IMR-90 (cell line): ENCODE measurements at regions not wholly inside any gene's neighbourhood (a gene's known extent, or its start where the extent isn't known, plus 50 kb on each side); places are given as distances from the start of the nearest gene placed in this dataset.

Experiments used
- ATAC-seq: fragments of 200-7000 bp; cut with Tn5 transposase; 2 replicates; pipeline ENCODE4 v1.9.1; 2020; ENCODE audit warnings: low read depth, mild to moderate bottlenecking, moderate library complexity
- BruUV-seq: library from RNA; stranded (reverse); fragments of 400-500 nt; replicated peaks from 2 replicates; lab custom pipeline; 2021; lab: Mats Ljungman, UMichigan
- CTCF ChIA-PET: fragments of 300-600 bp; formaldehyde crosslinking; extraction: SDS; loops from one replicate; lab custom pipeline; 2021; ENCODE audit warnings: antibody characterized with exemption; lab: Yijun Ruan, JAX
- POLR2A ChIA-PET: fragments of 300-600 bp; sonication (Branson Sonifier 250); formaldehyde crosslinking; loops from one replicate; lab custom pipeline; 2022; ENCODE audit warnings: antibody characterized with exemption; ENCODE audit not compliant: unreplicated experiment; lab: Charles Lee
- DNase-seq: peaks from one replicate; pipeline ENCODE4 v3.0.0; 2013
- H2AFZ ChIP-seq: replicated peaks from 2 replicates; pipeline ENCODE3; 2013; ENCODE audit warnings: low read length, mild to moderate bottlenecking; ENCODE audit not compliant: poor library complexity
- H2AK5ac ChIP-seq: 2 replicates; pipeline ENCODE4 v1.6.1; 2013; ENCODE audit warnings: low read depth, low read length, inconsistent platforms
- H2AK9ac ChIP-seq: replicated peaks from 2 replicates; pipeline ENCODE3; 2013; ENCODE audit warnings: mild to moderate bottlenecking, low read depth, low read length, moderate library complexity; ENCODE audit not compliant: poor library complexity
- H2BK120ac ChIP-seq: 2 replicates; pipeline ENCODE4 v1.6.1; 2013; ENCODE audit warnings: low read depth, low read length, inconsistent platforms
- H2BK15ac ChIP-seq: 3 replicates; pipeline ENCODE4 v1.6.1; 2013; ENCODE audit warnings: low read depth, low read length, inconsistent platforms
- H2BK20ac ChIP-seq: 2 replicates; pipeline ENCODE4 v1.6.1; 2013; ENCODE audit warnings: low read depth, mild to moderate bottlenecking, inconsistent platforms, low read length, moderate library complexity
- H2BK5ac ChIP-seq: 2 replicates; pipeline ENCODE4 v1.6.1; 2013; ENCODE audit warnings: mild to moderate bottlenecking, low read depth, low read length, inconsistent platforms; ENCODE audit not compliant: poor library complexity, severe bottlenecking
- H3K14ac ChIP-seq: replicated peaks from 2 replicates; pipeline ENCODE4 v1.6.1; 2013; ENCODE audit warnings: low read depth, low read length, inconsistent platforms
- H3K18ac ChIP-seq: 2 replicates; pipeline ENCODE4 v1.6.1; 2013; ENCODE audit warnings: low read depth, low read length, control low read depth
- H3K23ac ChIP-seq: 2 replicates; pipeline ENCODE4 v1.6.1; 2013; ENCODE audit warnings: low read depth, low read length, inconsistent platforms
- H3K27ac ChIP-seq: 2 replicates; pipeline ENCODE4 v1.5.1; 2013; ENCODE audit warnings: mild to moderate bottlenecking, control low read depth, low read length; ENCODE audit not compliant: insufficient read depth
- H3K27me3 ChIP-seq: 2 replicates; pipeline ENCODE4 v1.6.1; 2013; ENCODE audit warnings: low read length; ENCODE audit not compliant: control insufficient read depth, insufficient read depth
- H3K36me3 ChIP-seq: 2 replicates; pipeline ENCODE4 v1.6.1; 2013; ENCODE audit warnings: low read length, mixed read lengths; ENCODE audit not compliant: control insufficient read depth, insufficient read depth
- H3K4ac ChIP-seq: 2 replicates; pipeline ENCODE4 v1.6.1; 2013; ENCODE audit warnings: low read depth, low read length, inconsistent platforms
- H3K4me1 ChIP-seq: 2 replicates; pipeline ENCODE4 v1.6.1; 2013; ENCODE audit warnings: low read length, mixed read lengths; ENCODE audit not compliant: control insufficient read depth, insufficient read depth
- H3K4me2 ChIP-seq: 2 replicates; pipeline ENCODE4 v1.6.1; 2013; ENCODE audit warnings: low read depth, mild to moderate bottlenecking, control low read depth, low read length, moderate library complexity
- H3K4me3 ChIP-seq: 2 replicates; pipeline ENCODE4 v1.5.1; 2013; ENCODE audit warnings: low read depth, mild to moderate bottlenecking, control low read depth, low read length, moderate library complexity; ENCODE audit not compliant: insufficient read depth
- H3K56ac ChIP-seq: 2 replicates; pipeline ENCODE4 v1.6.1; 2013; ENCODE audit warnings: low read length, inconsistent platforms; ENCODE audit not compliant: insufficient read depth; ENCODE audit errors: extremely low read depth
- H3K79me1 ChIP-seq, 2 experiments: 2 replicates each; pipeline ENCODE4 v1.6.1; 2013; ENCODE audit warnings: low read length in 2 of 2, inconsistent platforms in 1 of 2, low read depth in 1 of 2
- H3K9ac ChIP-seq: 2 replicates; pipeline ENCODE4 v1.6.1; 2013; ENCODE audit warnings: low read depth, low read length, control low read depth
- H3K9me1 ChIP-seq: 2 replicates; pipeline ENCODE4 v1.6.1; 2013; ENCODE audit warnings: low read length, inconsistent platforms; ENCODE audit not compliant: insufficient read depth
- H3K9me3 ChIP-seq: 2 replicates; pipeline ENCODE4 v1.6.1; 2013; ENCODE audit warnings: low read length; ENCODE audit not compliant: control insufficient read depth, insufficient read depth
- H4K20me1 ChIP-seq: 2 replicates; pipeline ENCODE4 v1.6.1; 2013; ENCODE audit warnings: low read length, inconsistent platforms; ENCODE audit not compliant: insufficient read depth
- H4K5ac ChIP-seq: 2 replicates; pipeline ENCODE4 v1.6.1; 2013; ENCODE audit warnings: mild to moderate bottlenecking, low read depth, low read length, control low read depth
- H4K8ac ChIP-seq, 2 experiments: 2 replicates each; pipeline ENCODE4 v1.6.1; 2013; ENCODE audit warnings: low read depth in 2 of 2, low read length in 2 of 2, control low read depth in 1 of 2, inconsistent platforms in 1 of 2
- H4K91ac ChIP-seq: 2 replicates; pipeline ENCODE4 v1.6.1; 2013; ENCODE audit warnings: low read depth, low read length, inconsistent platforms; ENCODE audit not compliant: insufficient read depth
- CEBPB ChIP-seq: IDR thresholded peaks from 2 replicates; pipeline ENCODE4 v1.6.1; 2012; ENCODE audit warnings: low read depth, low read length, improper control_type of control experiment
- MAZ ChIP-seq: IDR thresholded peaks from 2 replicates; pipeline ENCODE4 v1.6.1; 2012; ENCODE audit warnings: low read depth, mild to moderate bottlenecking, low read length, improper control_type of control experiment, moderate library complexity, borderline replicate concordance
- MXI1 ChIP-seq: IDR thresholded peaks from 2 replicates; pipeline ENCODE4 v1.6.1; 2012; ENCODE audit warnings: low read depth, mild to moderate bottlenecking, low read length, moderate library complexity, borderline replicate concordance
- NFE2L2 ChIP-seq: fragments of 150-350 bp; IDR thresholded peaks from 2 replicates; pipeline ENCODE4 v1.6.1; 2016; ENCODE audit warnings: low read depth, mild to moderate bottlenecking, low read length
- POLR2A ChIP-seq: IDR thresholded peaks from 2 replicates; pipeline ENCODE4 v1.6.1; 2012; ENCODE audit warnings: mild to moderate bottlenecking, low read depth, low read length
- RCOR1 ChIP-seq: IDR thresholded peaks from 2 replicates; pipeline ENCODE4 v1.6.1; 2012; ENCODE audit warnings: mild to moderate bottlenecking, low read length, improper control_type of control experiment; ENCODE audit not compliant: insufficient replicate concordance
- RFX5 ChIP-seq: IDR thresholded peaks from 2 replicates; pipeline ENCODE4 v1.8.0; 2012; ENCODE audit warnings: low read depth, mild to moderate bottlenecking, low read length, moderate library complexity
- SMC3 ChIP-seq: fragments of 150-350 bp; IDR thresholded peaks from 2 replicates; pipeline ENCODE4 v1.6.1; 2016; ENCODE audit warnings: low read depth, mild to moderate bottlenecking, antibody characterized with exemption, low read length, moderate library complexity
- dilution Hi-C: fragments of 300-500 bp; cut with HindIII; formaldehyde crosslinking; loops from one replicate; pipeline ENCODE4 v1.14.3; 2018; ENCODE audit warnings: low sequenced_read_pairs; ENCODE audit not compliant: unreplicated experiment
- in situ Hi-C: fragments of 300-500 bp; cut with MboI; formaldehyde crosslinking; loops from 3 replicates; pipeline ENCODE4 v1.14.3; 2019; ENCODE audit warnings: low sequenced_read_pairs, inconsistent platforms, mixed read lengths
- intact Hi-C: fragments of 100-400 bp; cut with micrococcal nuclease; formaldehyde crosslinking; loops from 2 replicates; pipeline ENCODE4 v1.10.0; 2022
- TF ChIP-seq, protein P1 (sequence below): conservative IDR thresholded peaks from 2 replicates; pipeline ENCODE4 v1.5.1; 2012; ENCODE audit warnings: mild to moderate bottlenecking, low read depth, low read length, improper control_type of control experiment
- TF ChIP-seq, protein P2 (sequence below): fragments of 150-350 bp; IDR thresholded peaks from 2 replicates; pipeline ENCODE4 v1.6.1; 2016; ENCODE audit warnings: low read depth, mild to moderate bottlenecking, low read length, moderate library complexity, borderline replicate concordance

DNA sequence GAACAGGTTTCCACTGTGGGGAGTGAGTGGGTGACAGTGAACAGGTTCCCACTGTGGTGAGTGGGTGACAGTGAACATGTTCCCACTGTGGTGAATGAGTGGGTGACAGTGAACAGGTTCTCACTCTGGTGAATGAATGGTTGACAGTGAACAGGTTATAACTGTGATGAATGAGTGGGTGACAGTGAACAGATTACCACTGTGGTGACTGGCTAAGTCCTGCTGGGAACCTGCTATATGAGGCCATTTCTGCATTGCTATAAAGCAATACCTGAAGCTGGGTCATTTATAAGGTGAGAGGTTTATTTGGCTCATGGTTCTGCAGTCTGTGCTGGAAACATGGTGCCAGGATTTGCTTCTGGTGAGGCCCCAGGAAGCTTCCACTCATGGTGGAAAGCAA lies 637.1 kb downstream of the UQCRFS1 start:
- Histone ChIP-seq H2AK5ac (no peak overlapping the region), H2AK9ac (no peak overlapping the region), H3K4ac (no peak overlapping the region), H3K27ac (no peak overlapping the region), H3K4me1 (no peaks in the 10 kb centered on the region), H3K9me1 (no peaks in the 10 kb centered on the region), H2AFZ (no peak overlapping the region), H3K56ac (no peak overlapping the region), H3K18ac (no peak overlapping the region), H2BK5ac (no peak overlapping the region), H3K27me3 (no peaks in the 10 kb centered on the region), H2BK20ac (no peak overlapping the region), H4K20me1 (no peaks in the 10 kb centered on the region), H2BK120ac (no peak overlapping the region), H2BK15ac (no peak overlapping the region), H3K23ac (no peak overlapping the region), H3K9ac (no peak overlapping the region), H4K8ac (no peak overlapping the region), H3K4me2 (no peak overlapping the region), H3K79me1 (no peaks in the 10 kb centered on the region), H3K36me3 (no peaks in the 10 kb centered on the region), H4K91ac (no peak overlapping the region), H3K14ac (no peak overlapping the region), H3K9me3 (peaks cover 34% of the 10 kb centered on the region), H3K4me3 (no peak overlapping the region), H4K5ac (no peak overlapping the region)
- in situ Hi-C loops: no loop called here
- DNase-seq (no peak), ATAC-seq (no peak)
- ChIA-PET POLR2A (no interaction called here), CTCF (no interaction called here)
- BruUV-seq: no TSS peak
- dilution Hi-C loops: no loop called here
- TF ChIP-seq, protein P1, sequence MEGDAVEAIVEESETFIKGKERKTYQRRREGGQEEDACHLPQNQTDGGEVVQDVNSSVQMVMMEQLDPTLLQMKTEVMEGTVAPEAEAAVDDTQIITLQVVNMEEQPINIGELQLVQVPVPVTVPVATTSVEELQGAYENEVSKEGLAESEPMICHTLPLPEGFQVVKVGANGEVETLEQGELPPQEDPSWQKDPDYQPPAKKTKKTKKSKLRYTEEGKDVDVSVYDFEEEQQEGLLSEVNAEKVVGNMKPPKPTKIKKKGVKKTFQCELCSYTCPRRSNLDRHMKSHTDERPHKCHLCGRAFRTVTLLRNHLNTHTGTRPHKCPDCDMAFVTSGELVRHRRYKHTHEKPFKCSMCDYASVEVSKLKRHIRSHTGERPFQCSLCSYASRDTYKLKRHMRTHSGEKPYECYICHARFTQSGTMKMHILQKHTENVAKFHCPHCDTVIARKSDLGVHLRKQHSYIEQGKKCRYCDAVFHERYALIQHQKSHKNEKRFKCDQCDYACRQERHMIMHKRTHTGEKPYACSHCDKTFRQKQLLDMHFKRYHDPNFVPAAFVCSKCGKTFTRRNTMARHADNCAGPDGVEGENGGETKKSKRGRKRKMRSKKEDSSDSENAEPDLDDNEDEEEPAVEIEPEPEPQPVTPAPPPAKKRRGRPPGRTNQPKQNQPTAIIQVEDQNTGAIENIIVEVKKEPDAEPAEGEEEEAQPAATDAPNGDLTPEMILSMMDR: no peak
- no peak for TF ChIP-seq SMC3
- TF ChIP-seq NFE2L2: no peak
- TF ChIP-seq MXI1: no peak
- TF ChIP-seq POLR2A: no peak
- TF ChIP-seq, protein P2, sequence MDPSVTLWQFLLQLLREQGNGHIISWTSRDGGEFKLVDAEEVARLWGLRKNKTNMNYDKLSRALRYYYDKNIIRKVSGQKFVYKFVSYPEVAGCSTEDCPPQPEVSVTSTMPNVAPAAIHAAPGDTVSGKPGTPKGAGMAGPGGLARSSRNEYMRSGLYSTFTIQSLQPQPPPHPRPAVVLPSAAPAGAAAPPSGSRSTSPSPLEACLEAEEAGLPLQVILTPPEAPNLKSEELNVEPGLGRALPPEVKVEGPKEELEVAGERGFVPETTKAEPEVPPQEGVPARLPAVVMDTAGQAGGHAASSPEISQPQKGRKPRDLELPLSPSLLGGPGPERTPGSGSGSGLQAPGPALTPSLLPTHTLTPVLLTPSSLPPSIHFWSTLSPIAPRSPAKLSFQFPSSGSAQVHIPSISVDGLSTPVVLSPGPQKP: no peak
- TF ChIP-seq RCOR1: no peak
- no peak for TF ChIP-seq MAZ
- TF ChIP-seq RFX5: no peak
- no peak for TF ChIP-seq CEBPB
- intact Hi-C loops: no loop called here
